SK-N-SH (cell line): ENCODE measurements at regions not wholly inside any gene's neighbourhood (a gene's known extent, or its start where the extent isn't known, plus 50 kb on each side); places are given as distances from the start of the nearest gene placed in this dataset.

Source experiments
- CTCF ChIA-PET: fragments of 300-600, 350-600 bp; formaldehyde crosslinking; extraction: SDS; loops from one replicate; lab custom pipeline; 2021; lab: Yijun Ruan, JAX
- POLR2A ChIA-PET: fragments of 350-600 bp; sonication (Branson Sonifier 250); formaldehyde crosslinking; extraction: SDS; loops from one replicate; lab custom pipeline; 2020; ENCODE audit warnings: antibody characterized with exemption, inconsistent platforms; lab: Yijun Ruan, JAX
- DNase-seq: peaks from one replicate; pipeline ENCODE4 v3.0.0; 2012
- H2AFZ ChIP-seq: fragments of 200-600 bp; sonication (generic); 2 replicates; pipeline ENCODE4 v1.8.1; 2016; ENCODE audit warnings: antibody characterized with exemption, mild to moderate bottlenecking, low read depth
- H3F3A ChIP-seq: fragments of 200-600 bp; sonication (generic); replicated peaks from 2 replicates; pipeline ENCODE3; 2016; ENCODE audit warnings: antibody characterized with exemption, mild to moderate bottlenecking; ENCODE audit not compliant: insufficient read depth
- H3K27ac ChIP-seq, 2 experiments: fragments of 200-500 bp in 1 of 2; fragments of 200-600 bp in 1 of 2; sonication (Bioruptor generic) in 1 of 2; sonication (generic), shearing (Covaris generic) in 1 of 2; 2 replicates each; pipeline versions ENCODE4 v1.5.1 to v1.6.1; 2014 to 2016; ENCODE audit warnings: low read depth in 2 of 2, inconsistent platforms in 1 of 2, low read length in 1 of 2, mild to moderate bottlenecking in 1 of 2, mixed read lengths in 1 of 2
- H3K27me3 ChIP-seq: fragments of 200-600 bp; sonication (generic), shearing (Covaris generic); 2 replicates; pipeline ENCODE4 v1.6.1; 2016; ENCODE audit warnings: mixed run types; ENCODE audit not compliant: insufficient read depth
- H3K36me3 ChIP-seq, 2 experiments: fragments of 200-500 bp in 1 of 2; fragments of 200-600 bp in 1 of 2; sonication (Bioruptor generic) in 1 of 2; sonication (generic) in 1 of 2; replicated peaks in 1 of 2; 2 replicates each; pipeline versions ENCODE3 to v1.5.1; 2014 to 2016; ENCODE audit warnings: low read length in 1 of 2, mild to moderate bottlenecking in 1 of 2; ENCODE audit not compliant: insufficient read depth in 2 of 2, control insufficient read depth in 1 of 2
- H3K4me1 ChIP-seq, 2 experiments: fragments of 200-500 bp in 1 of 2; fragments of 200-600 bp in 1 of 2; sonication (Bioruptor generic) in 1 of 2; sonication (generic), shearing (Covaris generic) in 1 of 2; 2 replicates each; pipeline versions ENCODE4 v1.5.1 to v1.6.1; 2014 to 2016; ENCODE audit warnings: low read depth in 1 of 2, low read length in 1 of 2, mixed run types in 1 of 2; ENCODE audit not compliant: insufficient read depth in 2 of 2, control insufficient read depth in 1 of 2
- H3K4me2 ChIP-seq: fragments of 200-600 bp; sonication (generic), shearing (Covaris generic); 2 replicates; pipeline ENCODE4 v1.6.1; 2017; ENCODE audit warnings: mixed run types
- H3K4me3 ChIP-seq, 2 experiments: fragments of 200-500 bp in 1 of 2; fragments of 200-600 bp in 1 of 2; sonication (Bioruptor generic) in 1 of 2; sonication (generic), shearing (Covaris generic) in 1 of 2; 2 replicates each; pipeline versions ENCODE4 v1.5.1 to v1.8.1; 2014 to 2016; ENCODE audit warnings: low read depth in 2 of 2, inconsistent platforms in 1 of 2, low read length in 1 of 2, mild to moderate bottlenecking in 1 of 2, mixed read lengths in 1 of 2, moderate library complexity in 1 of 2
- H3K79me2 ChIP-seq: fragments of 200-600 bp; sonication (generic); 2 replicates; pipeline ENCODE4 v1.8.1; 2017; ENCODE audit warnings: mild to moderate bottlenecking; ENCODE audit not compliant: insufficient read depth
- H3K9ac ChIP-seq: fragments of 200-600 bp; sonication (generic); 2 replicates; pipeline ENCODE4 v1.6.1; 2017; ENCODE audit warnings: mixed run types
- H3K9me2 ChIP-seq: fragments of 200-600 bp; sonication (generic); 2 replicates; pipeline ENCODE4 v1.6.1; 2017; ENCODE audit warnings: mixed run types
- H3K9me3 ChIP-seq: fragments of 200-600 bp; sonication (generic); 2 replicates; pipeline ENCODE4 v1.6.1; 2017; ENCODE audit warnings: mixed run types, mild to moderate bottlenecking, moderate library complexity
- H4K20me1 ChIP-seq: fragments of 200-600 bp; sonication (generic); 2 replicates; pipeline ENCODE4 v1.6.1; 2017; ENCODE audit warnings: mild to moderate bottlenecking, mixed run types; ENCODE audit not compliant: insufficient read depth
- CHD2 ChIP-seq: fragments of 150-350 bp; IDR thresholded peaks from 2 replicates; pipeline ENCODE4 v1.6.1; 2018; ENCODE audit warnings: low read length; ENCODE audit not compliant: partially characterized antibody
- CTCF ChIP-seq: fragments of 200-600 bp; sonication (generic); IDR thresholded peaks from 2 replicates; pipeline ENCODE4 v1.6.1; 2017; ENCODE audit warnings: antibody characterized with exemption, mild to moderate bottlenecking, moderate library complexity
- ELF1 ChIP-seq: IDR thresholded peaks from 2 replicates; pipeline ENCODE4 v1.4.0; 2012
- EZH2phosphoT487 ChIP-seq: fragments of 200-600 bp; sonication (generic); IDR thresholded peaks from 2 replicates; pipeline ENCODE4 v1.6.1; 2017; ENCODE audit warnings: low read depth, mixed run types, mild to moderate bottlenecking, antibody characterized with exemption, moderate library complexity, borderline replicate concordance
- FOXJ3 ChIP-seq: sonication (generic); formaldehyde crosslinking; IDR thresholded peaks from 2 replicates; pipeline ENCODE4 v1.5.1; 2020; ENCODE audit warnings: mild to moderate bottlenecking, missing genetic modification reagents
- GABPA ChIP-seq: IDR thresholded peaks from 2 replicates; pipeline ENCODE4 v1.4.0; 2012; ENCODE audit warnings: low read depth, mild to moderate bottlenecking
- GATA2 ChIP-seq: sonication (generic); formaldehyde crosslinking; IDR thresholded peaks from 2 replicates; pipeline ENCODE4 v1.5.0; 2020; ENCODE audit warnings: mild to moderate bottlenecking, missing genetic modification reagents
- JUND ChIP-seq: IDR thresholded peaks from 2 replicates; pipeline ENCODE4 v1.4.0; 2012
- MEF2A ChIP-seq: IDR thresholded peaks from 2 replicates; pipeline ENCODE4 v1.4.0; 2012; ENCODE audit warnings: low read depth, borderline replicate concordance
- NFIC ChIP-seq: IDR thresholded peaks from 2 replicates; pipeline ENCODE4 v1.4.0; 2012; ENCODE audit warnings: borderline replicate concordance
- PBX3 ChIP-seq: IDR thresholded peaks from 2 replicates; pipeline ENCODE4; 2012
- RCOR1 ChIP-seq: fragments of 150-350 bp; IDR thresholded peaks from 2 replicates; pipeline ENCODE4 v1.6.1; 2017; ENCODE audit warnings: antibody characterized with exemption, low read length
- SIN3A ChIP-seq: IDR thresholded peaks from 2 replicates; pipeline ENCODE4 v1.6.1; 2012; ENCODE audit warnings: low read depth, mild to moderate bottlenecking, low read length, moderate library complexity, borderline replicate concordance
- SMC3 ChIP-seq: IDR thresholded peaks from 2 replicates; pipeline ENCODE4 v1.6.1; 2012; ENCODE audit warnings: low read depth, low read length, improper control_type of control experiment
- USF2 ChIP-seq: fragments of 150-350 bp; IDR thresholded peaks from 2 replicates; pipeline ENCODE4 v1.6.1; 2017; ENCODE audit warnings: antibody characterized with exemption, low read length, low read depth, borderline replicate concordance
- YY1 ChIP-seq: IDR thresholded peaks from 2 replicates; pipeline ENCODE4 v1.4.0; 2012; ENCODE audit warnings: low read depth, mild to moderate bottlenecking
- ZBTB33 ChIP-seq: IDR thresholded peaks from 2 replicates; pipeline ENCODE4 v1.4.0; 2012; ENCODE audit warnings: low read depth, borderline replicate concordance
- WGBS: methylation state at CpG from one replicate; pipeline ENCODE4 v1.1.6; 2017; ENCODE audit warnings: low lambda C conversion rate; 5-methylcytosine and 5-hydroxymethylcytosine counted together

- Histone ChIP-seq H3K4me1 (no peaks in the 10 kb centered on the region), H3K9ac (no peak overlapping the region), H3K9me2 (no peaks in the 10 kb centered on the region), H3K4me2 (no peak overlapping the region), H3K4me3 (no peak overlapping the region), H3K36me3 (no peaks in the 10 kb centered on the region), H3K27me3 (peaks cover 44% of the 10 kb centered on the region), H3K79me2 (no peaks in the 10 kb centered on the region), H3F3A (no peaks in the 10 kb centered on the region), H3K27ac (no peak overlapping the region), H3K9me3 (no peaks in the 10 kb centered on the region), H4K20me1 (no peaks in the 10 kb centered on the region), H2AFZ (no peak overlapping the region)
- DNase-seq: no peak
- WGBS: 18% methylated on average over 3 of the region's 3 CpGs
- no peak for TF ChIP-seq CHD2
- no peak for TF ChIP-seq CTCF
- TF ChIP-seq SMC3: no peak
- no peak for TF ChIP-seq YY1
- no peak for TF ChIP-seq NFIC
- no peak for TF ChIP-seq EZH2phosphoT487
- TF ChIP-seq ZBTB33: no peak
- no peak for TF ChIP-seq GATA2
- no peak for TF ChIP-seq PBX3
- TF ChIP-seq RCOR1: no peak
- no peak for TF ChIP-seq USF2
- no peak for TF ChIP-seq MEF2A
- TF ChIP-seq GABPA: no peak
- no peak for TF ChIP-seq ELF1
- TF ChIP-seq SIN3A: no peak
- no peak for TF ChIP-seq FOXJ3 (CRISPR knock-in tag)
- TF ChIP-seq JUND: no peak
- TF ChIP-seq, all 33 proteins: peak for 0
- ChIA-PET POLR2A (no interaction called here), CTCF (no interaction called here)
Observed at GRCh38 chr9:21669701-21670100, 132.7 kb upstream of the MTAP start.
